ENCODE measurements at regions not wholly inside any gene's neighbourhood (a gene's known extent, or its start where the extent isn't known, plus 50 kb on each side); places are given as distances from the start of the nearest gene placed in this dataset.

DNA sequence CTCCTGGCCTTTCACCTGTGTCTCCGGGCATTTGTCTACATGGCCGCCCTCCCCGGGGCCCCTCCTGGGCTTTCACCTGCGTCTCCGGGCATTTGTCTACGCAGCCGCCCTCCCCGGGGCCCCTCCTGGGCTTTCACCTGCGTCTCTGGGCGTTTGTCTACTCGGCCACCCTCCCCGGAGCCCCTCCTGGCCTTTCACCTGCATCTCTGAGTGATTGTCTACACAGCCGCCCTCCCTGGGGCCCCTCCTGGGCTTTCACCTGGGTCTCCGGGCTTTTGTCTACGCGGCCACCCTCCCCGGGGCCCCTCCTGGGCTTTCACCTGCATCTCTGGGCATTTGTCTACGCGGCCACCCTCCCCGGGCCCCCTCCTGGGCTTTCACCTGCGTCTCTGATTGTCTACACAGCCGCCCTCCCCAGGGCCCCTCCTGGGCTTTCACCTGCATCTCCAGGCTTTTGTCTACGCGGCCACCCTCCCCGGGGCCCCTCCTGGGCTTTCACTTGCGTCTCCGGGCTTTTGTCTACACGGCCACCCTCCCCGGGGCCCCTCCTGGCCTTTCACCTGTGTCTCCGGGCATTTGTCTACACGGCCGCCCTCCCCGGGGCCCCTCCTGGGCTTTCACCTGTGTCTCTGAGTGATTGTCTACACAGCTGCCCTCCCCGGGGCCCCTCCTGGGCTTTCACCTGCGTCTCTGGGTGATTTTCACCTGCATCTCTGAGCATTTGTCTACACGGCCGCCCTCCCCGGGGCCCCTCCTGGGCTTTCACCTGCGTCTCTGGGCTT, 68.0 kb upstream of the GALNT9 start:
- Mint-ChIP-seq H3K9me3 (no peaks in the 10 kb centered on the region), H3K4me3 (no peak overlapping the region), H3K36me3 (ENCODE audit: low read depth) (no peaks in the 10 kb centered on the region), H3K27me3 (peaks cover 65% of the 10 kb centered on the region), H3K27ac (no peak overlapping the region), H3K4me1 (ENCODE audit: low read depth) (peaks cover 11% of the 10 kb centered on the region)
- intact Hi-C loops (cut with micrococcal nuclease): no loop called here

- Mint-ChIP-seq H3K27ac (no peak overlapping the region), H3K36me3 (ENCODE audit: low read depth) (no peaks in the 10 kb centered on the region), H3K4me3 (no peak overlapping the region), H3K27me3 (peaks cover 64% of the 10 kb centered on the region), H3K9me3 (no peaks in the 10 kb centered on the region), H3K4me1 (ENCODE audit: low read depth) (peaks cover 11% of the 10 kb centered on the region)
- intact Hi-C loops (cut with micrococcal nuclease): no loop called here
Measured at GRCh38 chr12:132396657-132397056, 67.3 kb upstream of the GALNT9 start.

DNA sequence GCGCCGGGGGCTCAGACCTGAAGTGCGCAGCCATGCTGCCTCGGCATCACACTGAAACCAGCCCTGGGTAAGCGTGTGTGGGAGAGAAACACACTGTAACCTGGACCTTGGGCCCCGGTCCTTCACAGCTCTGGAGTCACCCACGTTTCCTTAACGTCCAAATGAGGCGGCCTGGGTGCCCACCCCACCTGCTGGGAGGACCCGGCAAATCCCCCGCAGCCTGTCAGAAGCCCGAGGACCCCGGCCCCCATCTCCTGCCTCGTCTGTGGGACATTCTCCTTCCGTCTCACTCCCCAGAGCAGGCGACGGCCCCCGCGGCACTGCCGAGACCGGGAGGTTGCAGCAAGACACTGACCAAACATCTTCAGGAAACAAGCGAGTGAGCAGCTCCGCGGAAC, 66.5 kb upstream of the GALNT9 start:
- intact Hi-C loops (cut with micrococcal nuclease): no loop called here

GRCh38 chr12:132395192-132395907, 66.0 kb upstream of the GALNT9 start:
- Mint-ChIP-seq H3K27me3 (peaks cover 61% of the 10 kb centered on the region), H3K27ac (no peak overlapping the region), H3K4me3 (no peak overlapping the region), H3K4me1 (ENCODE audit: low read depth) (peaks cover 11% of the 10 kb centered on the region), H3K9me3 (no peaks in the 10 kb centered on the region), H3K36me3 (ENCODE audit: low read depth) (no peaks in the 10 kb centered on the region)
- intact Hi-C loops (cut with micrococcal nuclease): no loop called here

More for the DNA sequence above, 66.5 kb upstream of the GALNT9 start:
- Mint-ChIP-seq H3K4me3 (no peak overlapping the region), H3K9me3 (no peaks in the 10 kb centered on the region), H3K27me3 (peaks cover 64% of the 10 kb centered on the region), H3K27ac (no peak overlapping the region), H3K36me3 (ENCODE audit: low read depth) (no peaks in the 10 kb centered on the region), H3K4me1 (ENCODE audit: low read depth) (peaks cover 11% of the 10 kb centered on the region)

DNA sequence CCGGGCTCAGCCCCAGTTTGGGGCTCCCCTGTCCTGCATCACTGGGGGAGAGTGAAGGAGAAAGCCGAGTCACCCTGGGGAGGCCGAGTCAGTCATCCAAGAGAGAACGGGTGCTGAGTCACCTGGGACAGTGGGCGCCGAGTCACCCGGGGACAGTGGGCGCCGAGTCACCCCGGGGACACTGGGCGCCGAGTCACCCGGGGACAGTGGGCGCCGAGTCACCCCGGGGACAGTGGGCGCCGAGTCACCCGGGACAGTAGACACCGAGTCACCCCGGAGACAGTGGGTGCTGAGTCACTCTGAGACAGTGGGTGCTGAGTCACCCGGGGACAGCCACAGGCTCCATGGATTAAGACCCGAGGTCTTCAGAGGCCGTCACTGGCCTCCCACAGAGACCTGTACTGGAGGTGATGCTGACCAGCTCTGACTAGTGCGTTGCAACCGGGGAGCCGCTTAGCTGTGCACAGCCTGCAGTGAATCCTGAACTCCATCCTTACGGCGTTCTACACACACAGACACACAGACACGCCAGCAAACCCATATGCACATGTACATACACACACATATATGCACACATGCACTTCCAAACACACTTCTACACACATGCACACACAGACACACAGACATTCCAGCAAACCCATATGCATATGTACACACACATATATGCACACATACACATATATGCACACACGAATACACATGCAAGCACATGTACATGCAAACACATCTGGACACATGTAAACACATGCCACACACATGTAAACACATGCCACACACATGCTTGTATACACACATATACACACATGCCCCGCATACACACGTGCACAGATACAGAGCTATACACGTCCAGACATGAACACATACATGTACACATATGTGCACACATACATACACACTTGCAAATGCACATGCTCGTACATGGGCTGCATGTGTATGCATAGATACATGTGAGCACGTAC, 64.9 kb upstream of the GALNT9 start:
- H3K9me3 Mint-ChIP-seq: no peaks in the 10 kb centered on the region
- H3K4me1 Mint-ChIP-seq (ENCODE audit: low read depth): peaks cover 11% of the 10 kb centered on the region
- H3K36me3 Mint-ChIP-seq (ENCODE audit: low read depth): no peaks in the 10 kb centered on the region
- intact Hi-C loops (cut with micrococcal nuclease): no loop called here
- no peak overlapping the region for H3K27ac Mint-ChIP-seq
- H3K27me3 Mint-ChIP-seq: peaks cover 54% of the 10 kb centered on the region
- no peak overlapping the region for H3K4me3 Mint-ChIP-seq

DNA sequence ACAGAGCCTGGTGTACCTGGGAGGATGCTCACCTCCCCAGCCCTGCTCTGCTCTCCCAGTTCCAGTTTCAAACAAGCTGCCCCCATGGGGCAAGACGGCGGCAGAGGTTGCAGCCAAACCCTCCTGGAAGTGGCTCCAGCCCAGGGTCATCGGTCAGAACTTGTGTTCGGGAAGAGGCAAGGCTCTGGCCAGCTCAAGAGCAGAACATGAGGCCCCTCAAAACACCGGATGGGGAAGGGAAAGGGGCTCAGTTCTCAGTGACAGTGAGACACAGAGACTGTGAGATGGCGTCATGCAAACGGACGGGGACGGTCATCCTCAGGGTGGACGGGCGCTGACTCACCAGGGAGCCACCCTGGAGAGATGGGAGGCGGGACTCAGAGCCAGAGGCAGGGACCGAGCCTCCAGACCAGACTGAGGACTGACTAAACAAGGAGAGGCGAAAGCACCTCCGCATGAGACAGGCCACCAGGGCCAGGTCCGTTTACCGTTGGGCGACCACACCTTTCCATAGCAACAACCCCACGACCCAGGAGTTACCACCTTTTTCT, 63.9 kb upstream of the GALNT9 start:
- peaks cover 54% of the 10 kb centered on the region for H3K27me3 Mint-ChIP-seq
- intact Hi-C loops (cut with micrococcal nuclease): no loop called here
- H3K4me1 Mint-ChIP-seq (ENCODE audit: low read depth): peaks cover 11% of the 10 kb centered on the region
- no peak overlapping the region for H3K27ac Mint-ChIP-seq
- no peak overlapping the region for H3K4me3 Mint-ChIP-seq
- no peaks in the 10 kb centered on the region for H3K36me3 Mint-ChIP-seq (ENCODE audit: low read depth)
- H3K9me3 Mint-ChIP-seq: no peaks in the 10 kb centered on the region

- Mint-ChIP-seq H3K4me3 (no peak overlapping the region), H3K27ac (no peak overlapping the region), H3K27me3 (peaks cover 53% of the 10 kb centered on the region), H3K36me3 (ENCODE audit: low read depth) (no peaks in the 10 kb centered on the region), H3K9me3 (no peaks in the 10 kb centered on the region), H3K4me1 (ENCODE audit: low read depth) (peaks cover 11% of the 10 kb centered on the region)
- intact Hi-C loops (cut with micrococcal nuclease): no loop called here
Measured at GRCh38 chr12:132392389-132393244, 63.2 kb upstream of the GALNT9 start.

DNA sequence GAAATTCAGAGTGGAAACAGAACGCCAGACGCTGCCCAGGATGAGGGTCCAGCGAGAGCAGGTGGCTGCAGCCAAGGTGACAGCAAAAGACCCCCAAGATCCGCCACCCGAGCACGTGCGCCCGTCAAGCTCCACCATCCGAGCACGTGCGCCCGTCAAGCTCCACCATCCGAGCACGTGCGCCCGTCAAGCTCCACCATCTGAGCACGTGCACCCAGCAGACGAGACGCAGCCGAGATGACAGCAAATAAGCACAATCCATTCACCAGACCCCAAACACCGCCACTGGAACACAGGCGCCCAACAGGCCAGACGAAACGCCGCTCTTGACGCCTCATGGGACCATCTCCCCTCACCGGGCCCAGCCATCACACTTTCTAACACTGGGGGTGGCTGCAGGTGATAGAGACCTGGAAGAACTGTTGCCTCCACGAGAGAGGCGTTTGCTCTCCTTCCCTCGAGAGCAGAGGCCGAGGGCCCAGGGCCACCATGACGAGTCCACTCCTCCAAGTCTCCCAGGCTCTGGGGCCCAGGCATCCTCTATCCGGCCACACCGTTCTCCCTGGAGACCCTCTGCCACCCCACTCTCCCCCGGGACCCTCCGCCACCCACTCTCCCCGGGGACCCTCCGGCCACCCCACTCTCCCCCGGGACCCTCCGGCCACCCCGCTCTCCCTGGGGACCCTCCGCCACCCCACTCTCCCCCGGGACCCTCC, 62.1 kb upstream of the GALNT9 start:
- intact Hi-C loops (cut with micrococcal nuclease): no loop called here
- Mint-ChIP-seq H3K36me3 (ENCODE audit: low read depth) (no peaks in the 10 kb centered on the region), H3K27ac (no peak overlapping the region), H3K4me3 (no peak overlapping the region), H3K27me3 (peaks cover 47% of the 10 kb centered on the region), H3K4me1 (ENCODE audit: low read depth) (peaks cover 8% of the 10 kb centered on the region), H3K9me3 (no peaks in the 10 kb centered on the region)

DNA sequence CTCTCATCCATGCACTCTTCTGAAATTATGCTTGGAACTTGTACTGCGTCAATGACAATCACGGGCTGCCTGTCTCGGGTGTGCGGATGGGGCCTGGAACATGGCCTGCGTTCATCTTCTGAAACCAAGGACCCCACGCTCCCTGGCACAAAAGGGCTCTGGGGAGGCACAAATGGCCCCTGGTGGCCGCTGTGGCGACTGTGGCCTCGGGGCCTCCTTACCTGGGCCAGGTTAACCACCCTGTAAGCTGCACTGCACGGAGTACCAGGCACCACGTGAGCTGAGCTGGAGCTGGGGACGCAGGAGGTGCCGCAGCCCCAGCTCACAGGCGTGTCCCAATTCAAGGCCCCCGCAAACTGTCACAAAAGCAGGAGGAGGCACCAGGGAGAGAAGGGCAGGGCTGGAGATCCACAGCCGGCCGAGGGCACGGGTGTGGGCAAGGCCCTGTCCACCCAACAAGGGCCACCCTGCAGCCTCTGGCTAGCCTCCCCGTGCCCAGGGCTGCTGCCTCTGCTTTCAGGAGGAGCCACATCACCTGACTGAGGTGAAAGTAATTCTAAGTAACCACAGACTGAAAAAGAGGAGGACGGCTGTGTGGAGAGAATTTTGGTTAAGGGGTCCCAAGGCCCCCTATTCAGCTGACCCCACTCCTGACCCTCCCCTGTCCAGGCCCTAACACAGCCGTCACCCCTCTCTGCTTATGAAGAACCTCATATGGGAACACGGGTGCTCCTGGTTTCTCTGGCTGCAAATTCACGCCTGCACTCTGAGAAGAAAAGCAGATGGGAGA, 61.1 kb upstream of the GALNT9 start:
- Mint-ChIP-seq H3K36me3 (ENCODE audit: low read depth) (no peaks in the 10 kb centered on the region), H3K4me3 (no peak overlapping the region), H3K9me3 (no peaks in the 10 kb centered on the region), H3K4me1 (ENCODE audit: low read depth) (peaks cover 5% of the 10 kb centered on the region), H3K27me3 (peaks cover 47% of the 10 kb centered on the region), H3K27ac (no peak overlapping the region)
- intact Hi-C loops (cut with micrococcal nuclease): no loop called here

DNA sequence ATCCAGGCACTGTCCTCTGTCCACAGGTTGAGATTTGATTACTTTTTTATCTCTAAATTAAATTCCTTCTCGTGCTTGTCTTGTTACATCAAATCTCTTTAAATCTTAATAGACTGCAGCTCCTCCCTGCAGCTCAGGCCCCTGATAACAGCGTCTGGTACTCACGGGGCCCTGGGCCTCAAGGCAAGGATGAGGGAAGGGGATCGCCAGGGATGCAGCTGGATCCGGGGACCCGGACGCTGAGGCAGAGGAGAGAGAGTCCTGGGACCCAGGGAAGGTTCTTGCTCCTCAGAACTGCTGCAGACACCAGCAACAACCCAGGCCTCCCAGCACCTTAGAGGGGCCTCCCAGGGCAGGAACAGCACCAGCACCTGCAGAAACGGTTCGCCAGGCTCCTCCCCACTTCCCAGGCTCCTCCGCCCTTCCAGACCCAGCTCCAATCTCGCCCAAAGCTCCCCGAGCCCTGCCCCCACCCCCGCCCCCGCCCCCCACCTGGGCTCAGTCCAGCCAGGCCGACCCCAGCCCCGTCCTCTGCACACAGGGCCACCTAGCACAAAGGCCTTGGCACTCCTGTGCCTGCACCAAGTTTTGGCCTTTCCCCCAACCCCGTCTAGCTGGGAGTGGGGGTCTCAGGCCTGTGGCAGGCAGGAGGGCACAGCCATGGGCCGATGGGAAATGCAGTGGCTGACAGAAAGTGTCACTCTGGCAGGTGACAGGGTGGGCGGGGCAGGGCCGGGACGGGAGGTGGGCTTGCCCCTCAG, 60.3 kb upstream of the GALNT9 start:
- intact Hi-C loops (cut with micrococcal nuclease): no loop called here
- peaks cover 47% of the 10 kb centered on the region for H3K27me3 Mint-ChIP-seq
- peaks cover 5% of the 10 kb centered on the region for H3K4me1 Mint-ChIP-seq (ENCODE audit: low read depth)
- H3K9me3 Mint-ChIP-seq: no peaks in the 10 kb centered on the region
- no peak overlapping the region for H3K27ac Mint-ChIP-seq
- no peak overlapping the region for H3K4me3 Mint-ChIP-seq
- no peaks in the 10 kb centered on the region for H3K36me3 Mint-ChIP-seq (ENCODE audit: low read depth)

GRCh38 chr12:132389026-132389425, 59.6 kb upstream of the GALNT9 start:
- Mint-ChIP-seq H3K4me3 (no peak overlapping the region), H3K4me1 (ENCODE audit: low read depth) (peaks cover 5% of the 10 kb centered on the region), H3K36me3 (ENCODE audit: low read depth) (no peaks in the 10 kb centered on the region), H3K9me3 (no peaks in the 10 kb centered on the region), H3K27ac (no peak overlapping the region), H3K27me3 (peaks cover 47% of the 10 kb centered on the region)
- intact Hi-C loops (cut with micrococcal nuclease): no loop called here

Data from dendritic cell treated with granulocyte-macrophage colony-stimulating factor and Interleukin-4, amounts not matched to agents 40 ng/mL and 50 ng/mL, for 4 days (primary cell).